H1 (cell line): ENCODE measurements at regions not wholly inside any gene's neighbourhood (a gene's known extent, or its start where the extent isn't known, plus 50 kb on each side); places are given as distances from the start of the nearest gene placed in this dataset.

Experiments
- CTCF ChIA-PET: fragments of 300-600 bp; sonication (Branson Sonifier 250); formaldehyde crosslinking; loops from one replicate; lab custom pipeline; 2021; ENCODE audit not compliant: partially characterized antibody; lab: Charles Lee
- POLR2A ChIA-PET: fragments of 300-600 bp; sonication (Branson Sonifier 250); formaldehyde crosslinking; loops from one replicate; lab custom pipeline; 2021; ENCODE audit warnings: inconsistent platforms; ENCODE audit not compliant: partially characterized antibody; lab: Charles Lee
- DNase-seq, 2 experiments: peaks; one replicate each; pipeline versions ENCODE4 v3.0.0 to v3.0.0-alpha.2; 2010 to 2022; ENCODE audit warnings: low spot score in 2 of 2, low read depth in 1 of 2, mixed read lengths in 1 of 2
- FAIRE-seq: peaks from 2 replicates; lab custom pipeline; 2011; peaks lifted over from hg19 to GRCh38; lab: Jason Lieb, UNC
- H2AFZ ChIP-seq: 2 replicates; pipeline ENCODE4 v1.8.1; 2012; ENCODE audit warnings: low read length, inconsistent platforms
- H2AK5ac ChIP-seq: 2 replicates; pipeline ENCODE4 v1.6.1; 2013; ENCODE audit warnings: low read depth, low read length
- H2BK120ac ChIP-seq: replicated peaks from 2 replicates; pipeline ENCODE3; 2013; ENCODE audit warnings: low read depth, low read length, inconsistent platforms
- H2BK12ac ChIP-seq: 2 replicates; pipeline ENCODE4 v1.6.1; 2013; ENCODE audit warnings: low read depth, low read length
- H2BK15ac ChIP-seq: 2 replicates; pipeline ENCODE4 v1.6.1; 2013; ENCODE audit warnings: low read length
- H2BK20ac ChIP-seq: 2 replicates; pipeline ENCODE4 v1.6.1; 2013; ENCODE audit warnings: low read length
- H2BK5ac ChIP-seq: 2 replicates; pipeline ENCODE4 v1.6.1; 2013; ENCODE audit warnings: low read depth, low read length
- H3K14ac ChIP-seq: 2 replicates; pipeline ENCODE4 v1.6.1; 2013; ENCODE audit warnings: inconsistent platforms; ENCODE audit not compliant: insufficient read length
- H3K18ac ChIP-seq: 2 replicates; pipeline ENCODE4 v1.6.1; 2013; ENCODE audit warnings: low read length; ENCODE audit errors: extremely low read depth
- H3K23ac ChIP-seq: 2 replicates; pipeline ENCODE4 v1.6.1; 2013; ENCODE audit warnings: inconsistent platforms; ENCODE audit not compliant: insufficient read length
- H3K23me2 ChIP-seq: 2 replicates; pipeline ENCODE4 v1.6.1; 2013; ENCODE audit warnings: low read depth, low read length
- H3K27ac ChIP-seq: 2 replicates; pipeline ENCODE4 v1.6.1; 2011; ENCODE audit warnings: low read depth, low read length, inconsistent platforms
- H3K27me3 ChIP-seq, 4 experiments: replicated peaks in 1 of 4; 1 replicate in 1 of 4; 2 replicates in 3 of 4; pipeline versions ENCODE4 v1.6.1 to v1.8.1; 2011 to 2013; ENCODE audit warnings: low read length in 3 of 4, mild to moderate bottlenecking in 3 of 4, inconsistent platforms in 2 of 4, mixed read lengths in 2 of 4, moderate library complexity in 1 of 4; ENCODE audit not compliant: control insufficient read depth in 3 of 4, insufficient read depth in 3 of 4; ENCODE audit errors: extremely low read depth in 1 of 4
- H3K36me3 ChIP-seq, 4 experiments: 2 replicates each; pipeline versions ENCODE4 v1.6.1 to v1.8.1; 2011 to 2013; ENCODE audit warnings: mild to moderate bottlenecking in 4 of 4, low read length in 3 of 4, moderate library complexity in 2 of 4, control low read depth in 1 of 4, inconsistent platforms in 1 of 4; ENCODE audit not compliant: insufficient read depth in 4 of 4, control insufficient read depth in 2 of 4
- H3K4ac ChIP-seq: replicated peaks from 2 replicates; pipeline ENCODE3; 2013; ENCODE audit warnings: low read length, low read depth, mixed read lengths, inconsistent platforms; ENCODE audit not compliant: insufficient read length
- H3K4me1 ChIP-seq, 4 experiments: replicated peaks in 1 of 4; 1 replicate in 1 of 4; 2 replicates in 3 of 4; pipeline versions ENCODE4 v1.6.1 to v1.8.1; 2011 to 2013; ENCODE audit warnings: low read length in 3 of 4, inconsistent platforms in 2 of 4, mixed read lengths in 1 of 4; ENCODE audit not compliant: insufficient read depth in 4 of 4, control insufficient read depth in 3 of 4
- H3K4me2 ChIP-seq, 2 experiments: 2 replicates each; pipeline versions ENCODE4 v1.6.1 to v1.8.1; 2011 to 2013; ENCODE audit warnings: low read depth in 2 of 2, low read length in 2 of 2, control low read depth in 1 of 2, inconsistent platforms in 1 of 2, mild to moderate bottlenecking in 1 of 2; ENCODE audit not compliant: insufficient read depth in 1 of 2
- H3K4me3 ChIP-seq, 4 experiments: fragments of 200-600, 300-600 bp in 1 of 4; sonication (generic), shearing (Covaris generic), sonication (Bioruptor Twin) in 1 of 4; 2 replicates each; pipeline versions ENCODE4 v1.5.1 to v1.8.1; 2011 to 2016; ENCODE audit warnings: low read length in 4 of 4, low read depth in 3 of 4, control low read depth in 2 of 4, inconsistent platforms in 2 of 4, mild to moderate bottlenecking in 2 of 4, mixed read lengths in 1 of 4, moderate library complexity in 1 of 4; ENCODE audit not compliant: insufficient read depth in 2 of 4; ENCODE audit errors: extremely low read depth in 1 of 4
- H3K56ac ChIP-seq: replicated peaks from 2 replicates; pipeline ENCODE3; 2013; ENCODE audit warnings: low read depth, mild to moderate bottlenecking, mixed read lengths, low read length, inconsistent platforms; ENCODE audit not compliant: insufficient read length
- H3K79me1 ChIP-seq: 2 replicates; pipeline ENCODE4 v1.6.1; 2013; ENCODE audit warnings: low read depth, low read length, control low read depth
- H3K79me2 ChIP-seq, 2 experiments: 2 replicates each; pipeline versions ENCODE4 v1.6.1 to v1.8.1; 2012 to 2013; ENCODE audit warnings: low read length in 2 of 2, mild to moderate bottlenecking in 2 of 2, inconsistent platforms in 1 of 2; ENCODE audit not compliant: insufficient read depth in 2 of 2, control insufficient read depth in 1 of 2
- H3K9ac ChIP-seq, 4 experiments: replicated peaks in 1 of 4; 1 replicate in 1 of 4; 2 replicates in 3 of 4; pipeline versions ENCODE4 v1.6.1 to v1.8.1; 2011 to 2013; ENCODE audit warnings: low read depth in 3 of 4, low read length in 3 of 4, control low read depth in 2 of 4, mild to moderate bottlenecking in 2 of 4, moderate library complexity in 2 of 4, inconsistent platforms in 1 of 4; ENCODE audit errors: extremely low read depth in 1 of 4
- H3K9me3 ChIP-seq, 2 experiments: 2 replicates each; pipeline versions ENCODE4 v1.6.1 to v1.8.1; 2012 to 2013; ENCODE audit warnings: mild to moderate bottlenecking in 2 of 2, moderate library complexity in 2 of 2, control low read depth in 1 of 2, inconsistent platforms in 1 of 2, low read depth in 1 of 2, low read length in 1 of 2, mixed read lengths in 1 of 2; ENCODE audit not compliant: insufficient read depth in 2 of 2
- H4K20me1 ChIP-seq, 2 experiments: replicated peaks in 1 of 2; 2 replicates each; pipeline versions ENCODE3 to v1.8.1; 2011 to 2013; ENCODE audit warnings: inconsistent platforms in 2 of 2, low read length in 2 of 2, mild to moderate bottlenecking in 1 of 2; ENCODE audit not compliant: insufficient read depth in 2 of 2, control insufficient read depth in 1 of 2
- H4K5ac ChIP-seq: 2 replicates; pipeline ENCODE4 v1.6.1; 2013; ENCODE audit warnings: low read length, low read depth, mixed read lengths, inconsistent platforms; ENCODE audit not compliant: insufficient read length
- H4K8ac ChIP-seq: 2 replicates; pipeline ENCODE4 v1.8.0; 2013; ENCODE audit warnings: mild to moderate bottlenecking, moderate library complexity, low read length, inconsistent platforms; ENCODE audit not compliant: insufficient read depth; ENCODE audit errors: extremely low read depth
- H4K91ac ChIP-seq: replicated peaks from 2 replicates; pipeline ENCODE3; 2013; ENCODE audit warnings: low read length, mixed read lengths, inconsistent platforms; ENCODE audit not compliant: insufficient read length
- ASH2L ChIP-seq: fragments of 200-600, 300-600 bp; sonication (generic); IDR thresholded peaks from one replicate; pipeline ENCODE4 v1.7.1; 2017; ENCODE audit warnings: low read length
- ATF3 ChIP-seq: IDR thresholded peaks from 2 replicates; pipeline ENCODE4 v1.6.1; 2011; ENCODE audit warnings: low read depth, mild to moderate bottlenecking, low read length; ENCODE audit not compliant: insufficient read depth
- CTBP2 ChIP-seq: IDR thresholded peaks from 2 replicates; pipeline ENCODE4 v1.7.0; 2011; ENCODE audit warnings: borderline replicate concordance, mild to moderate bottlenecking, moderate library complexity, mixed read lengths, low read length; ENCODE audit not compliant: insufficient read depth, insufficient read length
- E2F6 ChIP-seq: IDR thresholded peaks from 2 replicates; pipeline ENCODE4 v1.6.1; 2012; ENCODE audit warnings: inconsistent platforms
- KDM4A ChIP-seq: IDR thresholded peaks from one replicate; pipeline ENCODE4 v1.7.1; 2012; ENCODE audit warnings: low read depth, mild to moderate bottlenecking, moderate library complexity, low read length, inconsistent platforms; ENCODE audit not compliant: severe bottlenecking
- POLR2AphosphoS5 ChIP-seq: IDR thresholded peaks from 2 replicates; pipeline ENCODE4 v1.6.1; 2011; ENCODE audit warnings: low read depth, low read length
- TBP ChIP-seq: IDR thresholded peaks from 2 replicates; pipeline ENCODE4 v1.6.1; 2011; ENCODE audit warnings: low read depth, low read length, improper control_type of control experiment
- WGBS, 2 experiments: shearing (Covaris generic) in 1 of 2; methylation state at CpG; one replicate each; pipeline versions ENCODE4 v1.1.6 to v1.1.7; 2013 to 2015; ENCODE audit warnings: low lambda C conversion rate in 2 of 2, mixed read lengths in 2 of 2, inconsistent platforms in 1 of 2, low coverage in 1 of 2, missing lambda C conversion rate in 1 of 2; ENCODE audit not compliant: insufficient replicate concordance in 2 of 2, insufficient coverage in 1 of 2, insufficient read length in 1 of 2; ENCODE audit errors: extremely low coverage in 1 of 2, missing lambda C conversion rate in 1 of 2; 5-methylcytosine and 5-hydroxymethylcytosine counted together

GRCh38 chr3:125715651-125716050 lies 120.4 kb upstream of the OSBPL11 start:
- POLR2A ChIA-PET: no interaction called here
- FAIRE-seq: no peak
- TF ChIP-seq ATF3 (no peak), ASH2L (no peak), KDM4A (no peak), CTBP2 (no peak), POLR2AphosphoS5 (no peak), E2F6 (no peak), TBP (no peak)

More at GRCh38 chr3:125715651-125716050, 120.4 kb upstream of the OSBPL11 start:
- Histone ChIP-seq H2BK12ac (no peak overlapping the region), H3K27ac (no peak overlapping the region), H3K18ac (no peak overlapping the region), H3K79me2 (no peaks in the 10 kb centered on the region), H3K4me2 (no peak overlapping the region), H3K23me2 (no peaks in the 10 kb centered on the region), H3K4ac (no peak overlapping the region), H4K8ac (no peak overlapping the region), H3K27me3 (no peaks in the 10 kb centered on the region), H4K20me1 (no peaks in the 10 kb centered on the region), H2BK120ac (no peak overlapping the region), H2AK5ac (no peak overlapping the region), H2AFZ (no peak overlapping the region), H3K9me3 (no peaks in the 10 kb centered on the region), H3K79me1 (no peaks in the 10 kb centered on the region), H2BK20ac (no peak overlapping the region), H3K4me1 (no peaks in the 10 kb centered on the region), H3K9ac (no peak overlapping the region), H4K91ac (no peak overlapping the region), H2BK15ac (no peak overlapping the region), H3K4me3 (no peak overlapping the region), H4K5ac (no peak overlapping the region), H3K23ac (no peak overlapping the region), H3K36me3 (no peaks in the 10 kb centered on the region), H3K14ac (no peak overlapping the region), H2BK5ac (no peak overlapping the region), H3K56ac (no peak overlapping the region)
- DNase-seq: no peak
- 91% methylated on average over 24 of the region's 24 CpGs; no CpG with 5 or more reads in 1 of the 2 experiments for WGBS, 2 experiments
- CTCF ChIA-PET: no interaction called here
